ENCODE measurements at regions not wholly inside any gene's neighbourhood (a gene's known extent, or its start where the extent isn't known, plus 50 kb on each side); places are given as distances from the start of the nearest gene placed in this dataset.
A peak's percentile ranks its signal among the peaks of the same experiment; 100 is the strongest.

- intact Hi-C loops (cut with DNase I; ENCODE audit: low total_unique reads), result loop anchor here (10.0 kb wide), 1 partner anchor 90 kb away; no protein-coding TSS in a partner anchor
- Histone ChIP-seq H3K9me3 (no peaks in the 10 kb centered on the region), H3K36me3 (no peaks in the 10 kb centered on the region), H3K27me3 (peaks cover 0 to 16% (median 0%) of the 10 kb centered on the region in 3 donors), H3K4me3 (no peak overlapping the region), H3K27ac (no peak overlapping the region), H3K4me1 (no peaks in the 10 kb centered on the region)
- DNase-seq, result no peak
- TF ChIP-seq POLR2A (IDR thresholded peaks at IDR 0.05) (no peak), POLR2AphosphoS5 (IDR thresholded peaks at IDR 0.05) (no peak), EP300 (IDR thresholded peaks at IDR 0.05) (no peak)
- TF ChIP-seq, protein P1, sequence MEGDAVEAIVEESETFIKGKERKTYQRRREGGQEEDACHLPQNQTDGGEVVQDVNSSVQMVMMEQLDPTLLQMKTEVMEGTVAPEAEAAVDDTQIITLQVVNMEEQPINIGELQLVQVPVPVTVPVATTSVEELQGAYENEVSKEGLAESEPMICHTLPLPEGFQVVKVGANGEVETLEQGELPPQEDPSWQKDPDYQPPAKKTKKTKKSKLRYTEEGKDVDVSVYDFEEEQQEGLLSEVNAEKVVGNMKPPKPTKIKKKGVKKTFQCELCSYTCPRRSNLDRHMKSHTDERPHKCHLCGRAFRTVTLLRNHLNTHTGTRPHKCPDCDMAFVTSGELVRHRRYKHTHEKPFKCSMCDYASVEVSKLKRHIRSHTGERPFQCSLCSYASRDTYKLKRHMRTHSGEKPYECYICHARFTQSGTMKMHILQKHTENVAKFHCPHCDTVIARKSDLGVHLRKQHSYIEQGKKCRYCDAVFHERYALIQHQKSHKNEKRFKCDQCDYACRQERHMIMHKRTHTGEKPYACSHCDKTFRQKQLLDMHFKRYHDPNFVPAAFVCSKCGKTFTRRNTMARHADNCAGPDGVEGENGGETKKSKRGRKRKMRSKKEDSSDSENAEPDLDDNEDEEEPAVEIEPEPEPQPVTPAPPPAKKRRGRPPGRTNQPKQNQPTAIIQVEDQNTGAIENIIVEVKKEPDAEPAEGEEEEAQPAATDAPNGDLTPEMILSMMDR (IDR thresholded peaks at IDR 0.05), result no peak
- WGBS, 5 donors, result 63 to 68% (median 64%) methylated on average over 4 of the region's 4 CpGs
Observed at GRCh38 chr2:176544991-176545956, 276.0 kb downstream of the MTX2 start.

- intact Hi-C loops (cut with DNase I; ENCODE audit: low total_unique reads), result loop anchor here (10.0 kb wide), 1 partner anchor 92 kb away; no protein-coding TSS in a partner anchor
- H3K27ac ChIP-seq, result no peak overlapping the region
- H3K4me1 ChIP-seq, result no peaks in the 10 kb centered on the region
- no peak overlapping the region for H3K4me3 ChIP-seq
- H3K27me3 ChIP-seq, result peaks cover 0 to 16% (median 0%) of the 10 kb centered on the region in 3 donors
- DNase-seq, result no peak
- no peaks in the 10 kb centered on the region for H3K36me3 ChIP-seq
- TF ChIP-seq EP300 (IDR thresholded peaks at IDR 0.05) (no peak), POLR2AphosphoS5 (IDR thresholded peaks at IDR 0.05) (no peak), POLR2A (IDR thresholded peaks at IDR 0.05) (no peak)
- TF ChIP-seq, protein P1 (IDR thresholded peaks at IDR 0.05), result no peak
- H3K9me3 ChIP-seq, result no peaks in the 10 kb centered on the region
- WGBS, 5 donors, result 83 to 90% (median 85%) methylated on average over 4 of the region's 4 CpGs
Observed at GRCh38 chr2:176546550-176546949, 277.3 kb downstream of the MTX2 start.

DNA sequence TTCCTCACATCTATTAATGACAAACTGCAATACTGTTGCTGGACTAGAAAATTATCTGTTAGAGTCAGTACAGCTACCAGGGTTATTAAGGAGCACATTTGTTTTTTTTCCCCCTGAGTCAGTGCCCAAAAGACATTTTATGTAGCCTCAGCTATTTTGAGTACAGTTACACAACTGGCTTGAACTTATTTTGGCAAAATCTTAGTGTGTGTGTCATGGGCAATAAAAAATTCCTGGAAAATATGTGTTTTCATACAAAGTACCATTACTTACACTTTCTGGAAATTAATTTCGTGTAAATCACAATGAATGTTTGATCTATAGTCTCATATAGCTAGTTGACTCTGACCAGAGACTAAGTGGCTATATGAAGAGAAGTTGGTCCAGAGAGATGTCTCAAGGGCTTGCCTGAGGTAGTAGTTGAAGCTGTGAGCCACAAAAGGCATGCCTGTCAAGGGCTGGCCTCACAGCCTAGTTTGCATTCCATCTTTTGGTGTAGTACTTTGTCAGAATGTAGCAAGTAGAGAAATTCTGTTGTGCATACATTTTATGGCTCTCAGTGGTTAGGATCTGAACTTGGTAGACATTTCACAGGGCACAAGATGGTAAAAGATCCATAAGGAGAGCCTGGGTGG, 283.4 kb downstream of the MTX2 start:
- DNase-seq, result peak in 1 of 2 donors; percentile 56
- intact Hi-C loops (cut with DNase I; ENCODE audit: low total_unique reads), result no loop called here
- Histone ChIP-seq H3K36me3 (no peaks in the 10 kb centered on the region), H3K4me1 (peaks cover 0 to 26% (median 12%) of the 10 kb centered on the region in 4 donors), H3K27ac (peak overlapping the region in 3 of 5 donors; percentile 72 to 80 (median 73)), H3K27me3 (peaks cover 0 to 36% (median 0%) of the 10 kb centered on the region in 3 donors), H3K4me3 (no peak overlapping the region), H3K9me3 (no peaks in the 10 kb centered on the region)
- TF ChIP-seq EP300 (IDR thresholded peaks at IDR 0.05), result no peak
- TF ChIP-seq, protein P1 (IDR thresholded peaks at IDR 0.05), result no peak
- TF ChIP-seq POLR2A (IDR thresholded peaks at IDR 0.05), result no peak
- no peak for TF ChIP-seq POLR2AphosphoS5 (IDR thresholded peaks at IDR 0.05)
- WGBS, 5 donors, result 52 to 78% (median 58%) methylated on average over 1 of the region's 1 CpG

DNA sequence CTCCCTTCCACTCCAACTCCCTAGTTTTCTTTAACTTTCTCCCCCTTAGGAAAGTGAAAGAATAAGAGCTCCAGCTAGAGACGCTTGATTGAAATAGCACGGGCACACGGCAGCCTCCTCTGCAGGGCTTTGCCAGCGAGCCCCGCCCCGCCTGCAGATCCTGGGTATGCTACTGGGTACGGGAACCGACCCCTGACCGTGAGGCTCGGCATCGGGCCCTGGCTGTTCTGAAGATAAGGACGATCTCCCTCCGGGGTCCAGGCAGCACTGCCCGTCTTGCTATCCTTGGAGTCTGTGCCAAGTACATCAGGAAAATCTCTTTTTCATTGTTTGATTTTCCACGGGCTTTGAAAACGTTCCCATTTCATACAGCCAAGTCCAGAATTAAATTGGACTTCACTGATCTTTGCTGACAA, 284.5 kb downstream of the MTX2 start:
- no peaks in the 10 kb centered on the region for H3K9me3 ChIP-seq

More for the DNA sequence above, 284.5 kb downstream of the MTX2 start:
- H3K27ac ChIP-seq, result peak overlapping the region in 4 of 5 donors; percentile 66 to 80 (median 72)
- H3K27me3 ChIP-seq, result peaks cover 0 to 45% (median 0%) of the 10 kb centered on the region in 3 donors
- TF ChIP-seq POLR2A (IDR thresholded peaks at IDR 0.05) (no peak), POLR2AphosphoS5 (IDR thresholded peaks at IDR 0.05) (no peak)
- TF ChIP-seq, protein P1 (IDR thresholded peaks at IDR 0.05), result no peak
- WGBS, 5 donors, result 0 to 2% (median 1%) methylated on average over 16 of the region's 16 CpGs
- peak overlapping the region; percentile 43 to 52 (median 48) for H3K4me3 ChIP-seq
- H3K36me3 ChIP-seq, result no peaks in the 10 kb centered on the region
- H3K4me1 ChIP-seq, result peaks cover 0 to 26% (median 12%) of the 10 kb centered on the region in 4 donors
- DNase-seq, result peak; percentile 68 to 84
- intact Hi-C loops (cut with DNase I; ENCODE audit: low total_unique reads), result no loop called here

Measured in stomach (tissue), 8 donors.